ENCODE measurements at regions not wholly inside any gene's neighbourhood (a gene's known extent, or its start where the extent isn't known, plus 50 kb on each side); places are given as distances from the start of the nearest gene placed in this dataset.

DNA sequence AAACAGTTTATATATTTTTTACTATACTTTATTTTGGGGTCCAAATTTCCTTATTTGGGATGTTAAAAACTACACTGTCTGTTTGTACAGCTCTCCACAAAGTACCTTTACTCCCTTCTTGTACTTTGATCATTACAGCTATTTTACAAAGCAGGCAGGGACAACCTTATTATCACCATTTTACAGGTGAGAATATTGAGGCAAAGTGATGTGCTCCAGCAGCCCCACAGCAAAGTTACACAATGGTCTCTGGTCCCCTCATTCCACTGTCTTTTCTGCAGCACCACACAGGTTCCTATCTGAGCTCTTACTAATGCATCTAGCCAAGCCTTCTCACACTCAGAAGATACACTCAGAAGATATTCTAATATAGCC lies 457.3 kb downstream of the RASEF start:
- Histone ChIP-seq H3K36me3 (ENCODE audit: control insufficient read depth, insufficient read depth, low read length) (no peaks in the 10 kb centered on the region), H3K27me3 (ENCODE audit: control insufficient read depth, insufficient read depth, low read length) (no peaks in the 10 kb centered on the region), H3K4me3 (ENCODE audit: low read depth, low read length) (no peak overlapping the region)
- DNase-seq (ENCODE audit: low read depth): no peak
- TF ChIP-seq, protein P1, sequence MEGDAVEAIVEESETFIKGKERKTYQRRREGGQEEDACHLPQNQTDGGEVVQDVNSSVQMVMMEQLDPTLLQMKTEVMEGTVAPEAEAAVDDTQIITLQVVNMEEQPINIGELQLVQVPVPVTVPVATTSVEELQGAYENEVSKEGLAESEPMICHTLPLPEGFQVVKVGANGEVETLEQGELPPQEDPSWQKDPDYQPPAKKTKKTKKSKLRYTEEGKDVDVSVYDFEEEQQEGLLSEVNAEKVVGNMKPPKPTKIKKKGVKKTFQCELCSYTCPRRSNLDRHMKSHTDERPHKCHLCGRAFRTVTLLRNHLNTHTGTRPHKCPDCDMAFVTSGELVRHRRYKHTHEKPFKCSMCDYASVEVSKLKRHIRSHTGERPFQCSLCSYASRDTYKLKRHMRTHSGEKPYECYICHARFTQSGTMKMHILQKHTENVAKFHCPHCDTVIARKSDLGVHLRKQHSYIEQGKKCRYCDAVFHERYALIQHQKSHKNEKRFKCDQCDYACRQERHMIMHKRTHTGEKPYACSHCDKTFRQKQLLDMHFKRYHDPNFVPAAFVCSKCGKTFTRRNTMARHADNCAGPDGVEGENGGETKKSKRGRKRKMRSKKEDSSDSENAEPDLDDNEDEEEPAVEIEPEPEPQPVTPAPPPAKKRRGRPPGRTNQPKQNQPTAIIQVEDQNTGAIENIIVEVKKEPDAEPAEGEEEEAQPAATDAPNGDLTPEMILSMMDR (IDR thresholded peaks at IDR 0.05; ENCODE audit: insufficient read depth, low read length, poor library complexity, severe bottlenecking): no peak

DNA sequence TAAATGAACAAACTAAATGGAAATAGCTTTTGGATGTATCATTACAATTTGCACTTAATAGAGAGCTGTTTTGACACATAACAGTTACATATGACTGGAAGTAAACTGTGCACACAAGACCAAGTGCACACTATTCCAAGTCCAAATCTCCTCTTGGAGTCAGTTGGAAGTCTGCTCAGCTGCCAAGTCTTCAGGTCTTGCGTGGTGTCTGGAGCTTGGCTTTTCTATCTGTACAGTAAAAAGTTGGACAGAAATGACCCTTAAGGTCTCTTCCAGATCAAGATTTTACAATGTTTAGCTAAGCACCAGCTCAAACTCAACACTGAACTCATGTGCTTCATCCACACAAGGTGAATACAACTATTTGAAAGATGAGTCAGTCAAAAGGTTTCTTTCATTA lies 456.9 kb downstream of the RASEF start:
- Histone ChIP-seq H3K27me3 (ENCODE audit: control insufficient read depth, insufficient read depth, low read length) (no peaks in the 10 kb centered on the region), H3K36me3 (ENCODE audit: control insufficient read depth, insufficient read depth, low read length) (no peaks in the 10 kb centered on the region), H3K4me3 (ENCODE audit: low read depth, low read length) (no peak overlapping the region)
- TF ChIP-seq, protein P1 (IDR thresholded peaks at IDR 0.05; ENCODE audit: insufficient read depth, low read length, poor library complexity, severe bottlenecking): no peak
- DNase-seq (ENCODE audit: low read depth): no peak

DNA sequence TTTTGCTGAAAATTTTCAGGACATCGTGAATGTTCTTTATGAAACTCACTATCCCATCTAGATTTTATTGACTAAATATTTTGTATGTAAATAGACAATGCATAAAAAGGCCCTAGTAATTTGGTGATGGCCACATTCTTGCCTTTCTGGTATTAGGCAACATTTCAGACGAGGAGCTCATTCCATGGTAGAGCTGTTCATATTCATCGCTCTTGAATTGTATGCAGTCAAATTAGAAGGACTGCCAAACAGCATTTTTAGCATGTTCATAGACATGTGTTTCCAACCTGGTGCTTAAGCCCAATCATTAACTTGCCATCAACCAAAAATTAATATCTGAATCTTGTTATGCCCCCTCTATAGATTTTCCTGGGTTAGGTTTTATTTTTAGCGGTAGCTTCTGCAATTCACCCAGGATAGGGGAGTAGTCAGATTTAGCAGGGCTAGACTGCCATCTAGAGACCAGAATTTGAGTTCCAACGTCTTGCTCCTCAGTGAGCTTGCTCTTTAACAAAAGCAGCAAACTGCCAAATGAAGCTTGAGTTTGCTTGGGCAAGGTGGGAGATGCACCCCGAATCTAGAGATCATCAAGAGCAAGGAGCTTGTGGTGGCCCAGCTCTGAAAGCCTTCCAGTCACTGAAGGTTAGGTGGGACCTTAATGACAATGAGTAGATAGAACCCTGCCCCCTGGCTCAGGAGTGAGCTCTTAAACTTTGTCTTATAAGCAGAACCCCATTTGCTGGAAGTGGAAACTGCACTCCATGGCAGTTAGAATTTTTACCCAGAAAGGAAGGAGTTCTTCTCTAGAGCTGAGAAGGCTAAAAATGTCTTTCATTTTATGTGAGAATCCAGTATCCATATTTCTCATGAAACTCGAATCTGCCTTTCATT lies 456.2 kb downstream of the RASEF start:
- peak; percentile 9 for DNase-seq (ENCODE audit: low read depth)
- H3K4me3 ChIP-seq (ENCODE audit: low read depth, low read length): no peak overlapping the region
- no peaks in the 10 kb centered on the region for H3K27me3 ChIP-seq (ENCODE audit: control insufficient read depth, insufficient read depth, low read length)
- H3K36me3 ChIP-seq (ENCODE audit: control insufficient read depth, insufficient read depth, low read length): no peaks in the 10 kb centered on the region
- TF ChIP-seq, protein P1 (IDR thresholded peaks at IDR 0.05; ENCODE audit: insufficient read depth, low read length, poor library complexity, severe bottlenecking): peak; percentile 53

DNA sequence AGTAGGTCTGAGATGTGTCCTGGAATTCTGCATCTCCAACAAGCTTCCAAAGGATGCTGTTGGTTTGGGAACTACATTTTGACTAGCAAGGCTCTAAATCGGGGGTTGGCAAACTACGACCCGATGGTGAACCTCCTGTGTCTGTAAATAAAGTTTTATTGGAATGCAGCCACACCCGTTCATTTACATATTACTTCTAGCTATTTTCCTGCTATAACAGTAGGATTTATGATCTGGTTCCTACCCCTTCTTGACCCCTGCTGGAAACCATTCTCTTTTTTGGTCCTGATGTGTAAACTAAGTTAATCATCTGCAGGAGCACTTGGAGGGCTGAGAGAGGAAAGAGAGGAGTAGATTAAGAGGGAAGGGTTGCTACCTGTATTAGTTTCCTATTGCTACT lies 454.5 kb downstream of the RASEF start:
- H3K36me3 ChIP-seq (ENCODE audit: control insufficient read depth, insufficient read depth, low read length): no peaks in the 10 kb centered on the region
- DNase-seq (ENCODE audit: low read depth): no peak
- TF ChIP-seq, protein P1 (IDR thresholded peaks at IDR 0.05; ENCODE audit: insufficient read depth, low read length, poor library complexity, severe bottlenecking): no peak
- H3K27me3 ChIP-seq (ENCODE audit: control insufficient read depth, insufficient read depth, low read length): no peaks in the 10 kb centered on the region
- H3K4me3 ChIP-seq (ENCODE audit: low read depth, low read length): no peak overlapping the region

DNA sequence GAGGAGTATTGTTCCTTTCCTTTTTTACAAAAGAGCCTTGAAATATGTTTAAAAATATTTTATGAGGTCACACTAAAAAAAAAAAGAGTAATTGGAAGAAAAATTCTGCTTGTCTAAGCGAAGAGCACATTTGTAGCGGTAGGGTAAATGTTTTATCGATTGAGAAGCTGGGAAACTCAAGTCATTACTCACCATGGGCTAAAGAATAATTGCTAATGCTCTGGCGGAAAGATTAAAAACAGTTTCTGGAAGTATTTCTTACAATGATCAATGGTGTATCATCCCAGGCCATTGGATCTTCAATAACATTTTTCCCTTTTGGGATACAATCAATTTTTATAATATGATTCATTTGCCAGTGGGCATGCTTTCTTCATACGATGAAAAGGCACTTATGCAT lies 450.0 kb downstream of the RASEF start:
- Histone ChIP-seq H3K27me3 (ENCODE audit: control insufficient read depth, insufficient read depth, low read length) (no peaks in the 10 kb centered on the region), H3K36me3 (ENCODE audit: control insufficient read depth, insufficient read depth, low read length) (no peaks in the 10 kb centered on the region), H3K4me3 (ENCODE audit: low read depth, low read length) (no peak overlapping the region)
- DNase-seq (ENCODE audit: low read depth): no peak
- TF ChIP-seq, protein P1 (IDR thresholded peaks at IDR 0.05; ENCODE audit: insufficient read depth, low read length, poor library complexity, severe bottlenecking): no peak

DNA sequence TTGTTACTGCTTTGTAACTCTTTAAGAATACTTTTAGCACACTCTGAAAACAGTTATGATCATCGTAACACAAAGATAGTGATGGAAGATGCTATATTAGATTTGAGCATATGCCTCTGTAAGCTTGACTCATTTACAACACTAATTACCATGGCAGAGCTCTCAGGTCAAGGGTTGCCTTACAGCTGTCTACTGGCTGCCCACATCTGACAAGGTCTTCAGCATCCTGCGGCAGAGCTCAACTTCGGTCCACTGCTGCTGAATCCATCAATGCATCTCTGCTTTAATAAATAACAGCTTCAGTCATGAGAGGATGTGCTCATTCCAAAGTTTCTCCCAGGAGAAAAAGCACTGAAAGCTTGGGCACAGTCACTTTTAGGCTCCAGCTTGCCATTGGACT lies 449.4 kb downstream of the RASEF start:
- TF ChIP-seq, protein P1 (IDR thresholded peaks at IDR 0.05; ENCODE audit: insufficient read depth, low read length, poor library complexity, severe bottlenecking): no peak
- no peaks in the 10 kb centered on the region for H3K36me3 ChIP-seq (ENCODE audit: control insufficient read depth, insufficient read depth, low read length)
- H3K27me3 ChIP-seq (ENCODE audit: control insufficient read depth, insufficient read depth, low read length): no peaks in the 10 kb centered on the region
- no peak for DNase-seq (ENCODE audit: low read depth)
- H3K4me3 ChIP-seq (ENCODE audit: low read depth, low read length): no peak overlapping the region
